SK-N-SH (cell line): ENCODE measurements at regions not wholly inside any gene's neighbourhood (a gene's known extent, or its start where the extent isn't known, plus 50 kb on each side); places are given as distances from the start of the nearest gene placed in this dataset.
A peak's percentile ranks its signal among the peaks of the same experiment; 100 is the strongest.

Source experiments
- CTCF ChIA-PET: fragments of 300-600, 350-600 bp; formaldehyde crosslinking; extraction: SDS; loops from one replicate; lab custom pipeline; 2021; lab: Yijun Ruan, JAX
- POLR2A ChIA-PET: fragments of 350-600 bp; sonication (Branson Sonifier 250); formaldehyde crosslinking; extraction: SDS; loops from one replicate; lab custom pipeline; 2020; ENCODE audit warnings: antibody characterized with exemption, inconsistent platforms; lab: Yijun Ruan, JAX
- DNase-seq: peaks from one replicate; pipeline ENCODE4 v3.0.0; 2012
- H2AFZ ChIP-seq: fragments of 200-600 bp; sonication (generic); 2 replicates; pipeline ENCODE4 v1.8.1; 2016; ENCODE audit warnings: antibody characterized with exemption, mild to moderate bottlenecking, low read depth
- H3F3A ChIP-seq: fragments of 200-600 bp; sonication (generic); replicated peaks from 2 replicates; pipeline ENCODE3; 2016; ENCODE audit warnings: antibody characterized with exemption, mild to moderate bottlenecking; ENCODE audit not compliant: insufficient read depth
- H3K27ac ChIP-seq, 2 experiments: fragments of 200-500 bp in 1 of 2; fragments of 200-600 bp in 1 of 2; sonication (Bioruptor generic) in 1 of 2; sonication (generic), shearing (Covaris generic) in 1 of 2; 2 replicates each; pipeline versions ENCODE4 v1.5.1 to v1.6.1; 2014 to 2016; ENCODE audit warnings: low read depth in 2 of 2, inconsistent platforms in 1 of 2, low read length in 1 of 2, mild to moderate bottlenecking in 1 of 2, mixed read lengths in 1 of 2
- H3K27me3 ChIP-seq: fragments of 200-600 bp; sonication (generic), shearing (Covaris generic); 2 replicates; pipeline ENCODE4 v1.6.1; 2016; ENCODE audit warnings: mixed run types; ENCODE audit not compliant: insufficient read depth
- H3K36me3 ChIP-seq, 2 experiments: fragments of 200-500 bp in 1 of 2; fragments of 200-600 bp in 1 of 2; sonication (Bioruptor generic) in 1 of 2; sonication (generic) in 1 of 2; replicated peaks in 1 of 2; 2 replicates each; pipeline versions ENCODE3 to v1.5.1; 2014 to 2016; ENCODE audit warnings: low read length in 1 of 2, mild to moderate bottlenecking in 1 of 2; ENCODE audit not compliant: insufficient read depth in 2 of 2, control insufficient read depth in 1 of 2
- H3K4me1 ChIP-seq, 2 experiments: fragments of 200-500 bp in 1 of 2; fragments of 200-600 bp in 1 of 2; sonication (Bioruptor generic) in 1 of 2; sonication (generic), shearing (Covaris generic) in 1 of 2; 2 replicates each; pipeline versions ENCODE4 v1.5.1 to v1.6.1; 2014 to 2016; ENCODE audit warnings: low read depth in 1 of 2, low read length in 1 of 2, mixed run types in 1 of 2; ENCODE audit not compliant: insufficient read depth in 2 of 2, control insufficient read depth in 1 of 2
- H3K4me2 ChIP-seq: fragments of 200-600 bp; sonication (generic), shearing (Covaris generic); 2 replicates; pipeline ENCODE4 v1.6.1; 2017; ENCODE audit warnings: mixed run types
- H3K4me3 ChIP-seq, 2 experiments: fragments of 200-500 bp in 1 of 2; fragments of 200-600 bp in 1 of 2; sonication (Bioruptor generic) in 1 of 2; sonication (generic), shearing (Covaris generic) in 1 of 2; 2 replicates each; pipeline versions ENCODE4 v1.5.1 to v1.8.1; 2014 to 2016; ENCODE audit warnings: low read depth in 2 of 2, inconsistent platforms in 1 of 2, low read length in 1 of 2, mild to moderate bottlenecking in 1 of 2, mixed read lengths in 1 of 2, moderate library complexity in 1 of 2
- H3K79me2 ChIP-seq: fragments of 200-600 bp; sonication (generic); 2 replicates; pipeline ENCODE4 v1.8.1; 2017; ENCODE audit warnings: mild to moderate bottlenecking; ENCODE audit not compliant: insufficient read depth
- H3K9ac ChIP-seq: fragments of 200-600 bp; sonication (generic); 2 replicates; pipeline ENCODE4 v1.6.1; 2017; ENCODE audit warnings: mixed run types
- H3K9me2 ChIP-seq: fragments of 200-600 bp; sonication (generic); 2 replicates; pipeline ENCODE4 v1.6.1; 2017; ENCODE audit warnings: mixed run types
- H3K9me3 ChIP-seq: fragments of 200-600 bp; sonication (generic); 2 replicates; pipeline ENCODE4 v1.6.1; 2017; ENCODE audit warnings: mixed run types, mild to moderate bottlenecking, moderate library complexity
- H4K20me1 ChIP-seq: fragments of 200-600 bp; sonication (generic); 2 replicates; pipeline ENCODE4 v1.6.1; 2017; ENCODE audit warnings: mild to moderate bottlenecking, mixed run types; ENCODE audit not compliant: insufficient read depth
- CHD2 ChIP-seq: fragments of 150-350 bp; IDR thresholded peaks from 2 replicates; pipeline ENCODE4 v1.6.1; 2018; ENCODE audit warnings: low read length; ENCODE audit not compliant: partially characterized antibody
- EZH2phosphoT487 ChIP-seq: fragments of 200-600 bp; sonication (generic); IDR thresholded peaks from 2 replicates; pipeline ENCODE4 v1.6.1; 2017; ENCODE audit warnings: low read depth, mixed run types, mild to moderate bottlenecking, antibody characterized with exemption, moderate library complexity, borderline replicate concordance
- FOSL2 ChIP-seq: IDR thresholded peaks from 2 replicates; pipeline ENCODE4 v1.4.0; 2012; ENCODE audit warnings: low read depth, mild to moderate bottlenecking, moderate library complexity, borderline replicate concordance
- FOXJ3 ChIP-seq: sonication (generic); formaldehyde crosslinking; IDR thresholded peaks from 2 replicates; pipeline ENCODE4 v1.5.1; 2020; ENCODE audit warnings: mild to moderate bottlenecking, missing genetic modification reagents
- FOXM1 ChIP-seq: IDR thresholded peaks from 2 replicates; pipeline ENCODE4 v1.4.0; 2012; ENCODE audit warnings: low read depth, mild to moderate bottlenecking
- IRF3 ChIP-seq: fragments of 150-350 bp; IDR thresholded peaks from 2 replicates; pipeline ENCODE4 v1.6.1; 2016; ENCODE audit warnings: mild to moderate bottlenecking, low read depth, low read length
- JUND ChIP-seq: IDR thresholded peaks from 2 replicates; pipeline ENCODE4 v1.4.0; 2012
- MEF2A ChIP-seq: IDR thresholded peaks from 2 replicates; pipeline ENCODE4 v1.4.0; 2012; ENCODE audit warnings: low read depth, borderline replicate concordance
- MXI1 ChIP-seq: IDR thresholded peaks from 2 replicates; pipeline ENCODE4 v1.6.1; 2012; ENCODE audit warnings: mild to moderate bottlenecking, low read depth, low read length, improper control_type of control experiment
- NFIC ChIP-seq: IDR thresholded peaks from 2 replicates; pipeline ENCODE4 v1.4.0; 2012; ENCODE audit warnings: borderline replicate concordance
- POLR2AphosphoS5 ChIP-seq: IDR thresholded peaks from 2 replicates; pipeline ENCODE4 v1.6.1; 2012; ENCODE audit warnings: low read depth, low read length
- RAD21 ChIP-seq: IDR thresholded peaks from 2 replicates; pipeline ENCODE4 v1.6.1; 2012; ENCODE audit warnings: mild to moderate bottlenecking, low read length
- RCOR1 ChIP-seq: fragments of 150-350 bp; IDR thresholded peaks from 2 replicates; pipeline ENCODE4 v1.6.1; 2017; ENCODE audit warnings: antibody characterized with exemption, low read length
- RFX5 ChIP-seq: IDR thresholded peaks from 2 replicates; pipeline ENCODE4 v1.6.1; 2012; ENCODE audit warnings: mild to moderate bottlenecking, improper control_type of control experiment, low read length
- RXRA ChIP-seq: IDR thresholded peaks from 2 replicates; pipeline ENCODE4 v1.4.0; 2012; ENCODE audit warnings: low read depth, mild to moderate bottlenecking, borderline replicate concordance
- SIN3A ChIP-seq: IDR thresholded peaks from 2 replicates; pipeline ENCODE4 v1.6.1; 2012; ENCODE audit warnings: low read depth, mild to moderate bottlenecking, low read length, moderate library complexity, borderline replicate concordance
- TAF1 ChIP-seq: IDR thresholded peaks from 2 replicates; pipeline ENCODE4 v1.6.1; 2012; ENCODE audit warnings: low read depth, mild to moderate bottlenecking, low read length, moderate library complexity, borderline replicate concordance
- TCF12 ChIP-seq: IDR thresholded peaks from 2 replicates; pipeline ENCODE4 v1.4.0; 2012
- USF1 ChIP-seq: IDR thresholded peaks from 2 replicates; pipeline ENCODE4 v1.4.0; 2012; ENCODE audit warnings: low read depth, borderline replicate concordance
- YY1 ChIP-seq: IDR thresholded peaks from 2 replicates; pipeline ENCODE4 v1.4.0; 2012; ENCODE audit warnings: low read depth, mild to moderate bottlenecking
- WGBS: methylation state at CpG from one replicate; pipeline ENCODE4 v1.1.6; 2017; ENCODE audit warnings: low lambda C conversion rate; 5-methylcytosine and 5-hydroxymethylcytosine counted together
- TF ChIP-seq, protein P1 (sequence below): IDR thresholded peaks from 2 replicates; pipeline ENCODE4 v1.6.1; 2012; ENCODE audit warnings: mild to moderate bottlenecking, low read depth, low read length, moderate library complexity
- TF ChIP-seq, protein P2 (sequence below): IDR thresholded peaks from 2 replicates; pipeline ENCODE4; 2012
- TF ChIP-seq, protein P3 (sequence below): fragments of 150-350 bp; IDR thresholded peaks from 2 replicates; pipeline ENCODE4 v1.6.1; 2017; ENCODE audit warnings: antibody characterized with exemption, low read length, low read depth, borderline replicate concordance

GRCh38 chr4:147360301-147360700 is 120.6 kb upstream of the EDNRA start (continued):
- TF ChIP-seq, protein P1, sequence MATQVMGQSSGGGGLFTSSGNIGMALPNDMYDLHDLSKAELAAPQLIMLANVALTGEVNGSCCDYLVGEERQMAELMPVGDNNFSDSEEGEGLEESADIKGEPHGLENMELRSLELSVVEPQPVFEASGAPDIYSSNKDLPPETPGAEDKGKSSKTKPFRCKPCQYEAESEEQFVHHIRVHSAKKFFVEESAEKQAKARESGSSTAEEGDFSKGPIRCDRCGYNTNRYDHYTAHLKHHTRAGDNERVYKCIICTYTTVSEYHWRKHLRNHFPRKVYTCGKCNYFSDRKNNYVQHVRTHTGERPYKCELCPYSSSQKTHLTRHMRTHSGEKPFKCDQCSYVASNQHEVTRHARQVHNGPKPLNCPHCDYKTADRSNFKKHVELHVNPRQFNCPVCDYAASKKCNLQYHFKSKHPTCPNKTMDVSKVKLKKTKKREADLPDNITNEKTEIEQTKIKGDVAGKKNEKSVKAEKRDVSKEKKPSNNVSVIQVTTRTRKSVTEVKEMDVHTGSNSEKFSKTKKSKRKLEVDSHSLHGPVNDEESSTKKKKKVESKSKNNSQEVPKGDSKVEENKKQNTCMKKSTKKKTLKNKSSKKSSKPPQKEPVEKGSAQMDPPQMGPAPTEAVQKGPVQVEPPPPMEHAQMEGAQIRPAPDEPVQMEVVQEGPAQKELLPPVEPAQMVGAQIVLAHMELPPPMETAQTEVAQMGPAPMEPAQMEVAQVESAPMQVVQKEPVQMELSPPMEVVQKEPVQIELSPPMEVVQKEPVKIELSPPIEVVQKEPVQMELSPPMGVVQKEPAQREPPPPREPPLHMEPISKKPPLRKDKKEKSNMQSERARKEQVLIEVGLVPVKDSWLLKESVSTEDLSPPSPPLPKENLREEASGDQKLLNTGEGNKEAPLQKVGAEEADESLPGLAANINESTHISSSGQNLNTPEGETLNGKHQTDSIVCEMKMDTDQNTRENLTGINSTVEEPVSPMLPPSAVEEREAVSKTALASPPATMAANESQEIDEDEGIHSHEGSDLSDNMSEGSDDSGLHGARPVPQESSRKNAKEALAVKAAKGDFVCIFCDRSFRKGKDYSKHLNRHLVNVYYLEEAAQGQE, result no peak
- TF ChIP-seq FOXJ3 (CRISPR knock-in tag) (no peak), TAF1 (no peak), POLR2AphosphoS5 (no peak), YY1 (no peak), TCF12 (peak; percentile 80), JUND (0 out of 2 replicates have a peak, but pooled peaks have one; percentile 38), RAD21 (no peak)

DNA sequence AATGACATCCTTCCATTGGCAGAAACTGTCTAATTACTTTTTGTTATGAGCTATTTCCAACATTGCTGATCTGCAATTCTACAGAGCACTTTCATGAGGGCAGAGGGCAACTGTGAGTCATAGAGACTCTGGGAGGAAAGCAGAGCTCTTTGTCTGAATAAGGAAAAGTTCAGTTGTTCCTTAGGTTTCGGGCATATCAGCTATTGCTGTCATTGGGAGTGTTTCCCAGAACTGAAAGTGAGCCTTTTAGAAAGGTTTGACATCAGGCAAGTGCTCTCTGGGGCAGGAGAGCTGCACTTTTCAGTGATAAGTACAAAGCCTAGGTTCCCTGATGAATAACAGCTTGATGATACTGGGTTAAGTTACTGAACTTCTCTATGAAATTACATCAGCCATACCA is 119.2 kb upstream of the EDNRA start:
- Histone ChIP-seq H3K4me2 (peak overlapping the region; percentile 36; the same call in 1 of the 2 replicates), H2AFZ (peak overlapping the region; percentile 71), H3K9me3 (no peaks in the 10 kb centered on the region), H3K4me1 (peaks cover 24 to 29% of the 10 kb centered on the region in 2 experiments), H3F3A (peaks cover 10% of the 10 kb centered on the region), H4K20me1 (no peaks in the 10 kb centered on the region), H3K9ac (no peak overlapping the region), H3K27ac (peak overlapping the region; percentile 81 to 90), H3K9me2 (no peaks in the 10 kb centered on the region), H3K79me2 (no peaks in the 10 kb centered on the region), H3K27me3 (no peaks in the 10 kb centered on the region), H3K4me3 (no peak overlapping the region), H3K36me3 (no peaks in the 10 kb centered on the region)
- ChIA-PET POLR2A (no interaction called here), CTCF (no interaction called here)
- WGBS, result 5% methylated on average over 1 of the region's 1 CpG
- no peak for DNase-seq
- TF ChIP-seq, protein P2, sequence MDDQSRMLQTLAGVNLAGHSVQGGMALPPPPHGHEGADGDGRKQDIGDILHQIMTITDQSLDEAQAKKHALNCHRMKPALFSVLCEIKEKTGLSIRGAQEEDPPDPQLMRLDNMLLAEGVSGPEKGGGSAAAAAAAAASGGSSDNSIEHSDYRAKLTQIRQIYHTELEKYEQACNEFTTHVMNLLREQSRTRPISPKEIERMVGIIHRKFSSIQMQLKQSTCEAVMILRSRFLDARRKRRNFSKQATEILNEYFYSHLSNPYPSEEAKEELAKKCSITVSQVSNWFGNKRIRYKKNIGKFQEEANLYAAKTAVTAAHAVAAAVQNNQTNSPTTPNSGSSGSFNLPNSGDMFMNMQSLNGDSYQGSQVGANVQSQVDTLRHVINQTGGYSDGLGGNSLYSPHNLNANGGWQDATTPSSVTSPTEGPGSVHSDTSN, result 0 out of 2 replicates have a peak, but pooled peaks have one; percentile 18
- no peak for TF ChIP-seq SIN3A
- no peak for TF ChIP-seq FOXM1
- no peak for TF ChIP-seq RCOR1
- TF ChIP-seq TAF1, result no peak
- TF ChIP-seq EZH2phosphoT487, result no peak
- TF ChIP-seq MEF2A, result no peak
- TF ChIP-seq RXRA, result no peak; the same call in 1 of the 2 replicates
- no peak for TF ChIP-seq CHD2
- no peak for TF ChIP-seq IRF3
- TF ChIP-seq RFX5, result no peak
- peak; percentile 68 for TF ChIP-seq FOSL2
- TF ChIP-seq, protein P3, sequence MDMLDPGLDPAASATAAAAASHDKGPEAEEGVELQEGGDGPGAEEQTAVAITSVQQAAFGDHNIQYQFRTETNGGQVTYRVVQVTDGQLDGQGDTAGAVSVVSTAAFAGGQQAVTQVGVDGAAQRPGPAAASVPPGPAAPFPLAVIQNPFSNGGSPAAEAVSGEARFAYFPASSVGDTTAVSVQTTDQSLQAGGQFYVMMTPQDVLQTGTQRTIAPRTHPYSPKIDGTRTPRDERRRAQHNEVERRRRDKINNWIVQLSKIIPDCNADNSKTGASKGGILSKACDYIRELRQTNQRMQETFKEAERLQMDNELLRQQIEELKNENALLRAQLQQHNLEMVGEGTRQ, result no peak
- TF ChIP-seq MXI1, result no peak
- TF ChIP-seq JUND, result peak; percentile 65
- TF ChIP-seq TCF12, result peak; percentile 51; the same call in 1 of the 2 replicates
- TF ChIP-seq USF1, result no peak
- 0 out of 2 replicates have a peak, but pooled peaks have one; percentile 22 for TF ChIP-seq NFIC
- TF ChIP-seq FOXJ3 (CRISPR knock-in tag), result no peak
- TF ChIP-seq YY1, result no peak
